H9 (cell line): ENCODE measurements at regions not wholly inside any gene's neighbourhood (a gene's known extent, or its start where the extent isn't known, plus 50 kb on each side); places are given as distances from the start of the nearest gene placed in this dataset.

Source experiments
- DNase-seq: peaks from one replicate; pipeline ENCODE4 v3.0.0-alpha.2; 2017
- H2AFZ ChIP-seq: one replicate; pipeline ENCODE4 v1.6.1; 2013; ENCODE audit warnings: mild to moderate bottlenecking, low read length, control low read depth, moderate library complexity
- H2AK5ac ChIP-seq: 2 replicates; pipeline ENCODE4 v1.6.1; 2013; ENCODE audit warnings: low read length, control low read depth, mixed read lengths; ENCODE audit not compliant: insufficient read length
- H2BK120ac ChIP-seq: one replicate; pipeline ENCODE4 v1.6.1; 2013; ENCODE audit warnings: low read depth, mild to moderate bottlenecking, low read length, control low read depth, inconsistent platforms; ENCODE audit not compliant: poor library complexity, severe bottlenecking
- H2BK12ac ChIP-seq: 2 replicates; pipeline ENCODE4 v1.6.1; 2013; ENCODE audit warnings: low read length, control low read depth, mixed read lengths, low read depth; ENCODE audit not compliant: insufficient read length
- H2BK15ac ChIP-seq: 2 replicates; pipeline ENCODE4 v1.6.1; 2013; ENCODE audit warnings: low read depth, low read length, control low read depth
- H2BK20ac ChIP-seq: one replicate; pipeline ENCODE4 v1.6.1; 2013; ENCODE audit warnings: low read depth, mild to moderate bottlenecking, low read length, control low read depth, inconsistent platforms; ENCODE audit not compliant: poor library complexity, severe bottlenecking
- H2BK5ac ChIP-seq: 2 replicates; pipeline ENCODE4 v1.6.1; 2013; ENCODE audit warnings: low read length, control low read depth, mixed read lengths; ENCODE audit not compliant: insufficient read length
- H3K14ac ChIP-seq: 2 replicates; pipeline ENCODE4 v1.6.1; 2013; ENCODE audit warnings: low read length, control low read depth; ENCODE audit not compliant: insufficient read depth
- H3K18ac ChIP-seq: 2 replicates; pipeline ENCODE4 v1.6.1; 2013; ENCODE audit warnings: low read depth, mild to moderate bottlenecking, mixed read lengths, low read length, control low read depth; ENCODE audit not compliant: insufficient read length
- H3K23ac ChIP-seq: 2 replicates; pipeline ENCODE4 v1.6.1; 2013; ENCODE audit warnings: low read length, control low read depth, mixed read lengths, low read depth; ENCODE audit not compliant: insufficient read length
- H3K23me2 ChIP-seq: 2 replicates; pipeline ENCODE4 v1.6.1; 2013; ENCODE audit warnings: low read depth, mild to moderate bottlenecking, mixed read lengths, low read length, control low read depth; ENCODE audit not compliant: insufficient read length, poor library complexity, severe bottlenecking
- H3K27ac ChIP-seq: 2 replicates; pipeline ENCODE4 v1.5.1; 2013; ENCODE audit warnings: low read length, control low read depth, mixed read lengths, low read depth; ENCODE audit not compliant: insufficient read length
- H3K27me3 ChIP-seq: 2 replicates; pipeline ENCODE4 v1.6.1; 2013; ENCODE audit warnings: low read length, control low read depth, inconsistent platforms; ENCODE audit not compliant: insufficient read depth
- H3K4ac ChIP-seq: 2 replicates; pipeline ENCODE4 v1.6.1; 2013; ENCODE audit warnings: low read depth, mild to moderate bottlenecking, control low read depth, inconsistent platforms, low read length, moderate library complexity
- H3K4me1 ChIP-seq: 2 replicates; pipeline ENCODE4 v1.6.1; 2013; ENCODE audit warnings: low read length, control low read depth, inconsistent platforms; ENCODE audit not compliant: insufficient read depth
- H3K4me2 ChIP-seq: 2 replicates; pipeline ENCODE4 v1.6.1; 2013; ENCODE audit warnings: low read length, control low read depth, mixed read lengths; ENCODE audit not compliant: insufficient read length, insufficient read depth
- H3K56ac ChIP-seq: 2 replicates; pipeline ENCODE4 v1.6.1; 2013; ENCODE audit warnings: low read depth, mild to moderate bottlenecking, mixed read lengths, low read length, control low read depth; ENCODE audit not compliant: insufficient read length
- H3K79me1 ChIP-seq: 2 replicates; pipeline ENCODE4 v1.6.1; 2013; ENCODE audit warnings: low read depth, mild to moderate bottlenecking, moderate library complexity, low read length, control low read depth, inconsistent platforms; ENCODE audit not compliant: insufficient read depth, poor library complexity, severe bottlenecking
- H3K79me2 ChIP-seq: 2 replicates; pipeline ENCODE4 v1.6.1; 2013; ENCODE audit warnings: low read length, control low read depth, inconsistent platforms; ENCODE audit not compliant: insufficient read depth
- H3K9ac ChIP-seq: 2 replicates; pipeline ENCODE4 v1.6.1; 2013; ENCODE audit warnings: low read length, control low read depth, mixed read lengths; ENCODE audit not compliant: insufficient read length; ENCODE audit errors: extremely low read depth
- H3K9me3 ChIP-seq: one replicate; pipeline ENCODE4 v1.6.1; 2013; ENCODE audit warnings: low read depth, low read length, inconsistent platforms; ENCODE audit not compliant: control insufficient read depth
- H3T11ph ChIP-seq: one replicate; pipeline ENCODE4 v1.6.1; 2013; ENCODE audit warnings: mild to moderate bottlenecking, low read length, control low read depth, inconsistent platforms
- H4K20me1 ChIP-seq: one replicate; pipeline ENCODE4 v1.6.1; 2013; ENCODE audit not compliant: control insufficient read depth, insufficient read length, insufficient read depth
- H4K5ac ChIP-seq: 2 replicates; pipeline ENCODE4 v1.6.1; 2013; ENCODE audit warnings: low read depth, mild to moderate bottlenecking, mixed read lengths, low read length, control low read depth; ENCODE audit not compliant: insufficient read length
- H4K8ac ChIP-seq: replicated peaks from 2 replicates; pipeline ENCODE4 v1.6.1; 2013; ENCODE audit warnings: low read length, control low read depth, mixed read lengths, low read depth; ENCODE audit not compliant: insufficient read length
- H4K91ac ChIP-seq: 2 replicates; pipeline ENCODE4 v1.6.1; 2013; ENCODE audit warnings: low read depth, mild to moderate bottlenecking, moderate library complexity, mixed read lengths, low read length, control low read depth; ENCODE audit not compliant: insufficient read length
- H3K27ac Mint-ChIP-seq, 3 experiments: 2 replicates in 2 of 3; 3 replicates in 1 of 3; pipeline ENCODE4 v1.8.0; 2020 to 2021; ENCODE audit warnings: mixed read lengths in 3 of 3, mild to moderate bottlenecking in 1 of 3, moderate library complexity in 1 of 3
- H3K27me3 Mint-ChIP-seq: 2 replicates; pipeline ENCODE4 v1.8.0; 2021; ENCODE audit warnings: low read depth, mild to moderate bottlenecking, moderate library complexity, mixed read lengths
- H3K36me3 Mint-ChIP-seq, 3 experiments: 2 replicates in 2 of 3; 3 replicates in 1 of 3; pipeline ENCODE4 v1.8.0; 2020 to 2021; ENCODE audit warnings: low read depth in 3 of 3, mixed read lengths in 3 of 3; ENCODE audit not compliant: insufficient read depth in 1 of 3
- H3K4me1 Mint-ChIP-seq, 2 experiments: 2 replicates each; pipeline ENCODE4 v1.8.0; 2020; ENCODE audit warnings: mixed read lengths in 2 of 2
- H3K4me3 Mint-ChIP-seq, 2 experiments: 2 replicates in 1 of 2; 3 replicates in 1 of 2; pipeline ENCODE4 v1.8.0; 2020 to 2021; ENCODE audit warnings: mild to moderate bottlenecking in 2 of 2, mixed read lengths in 2 of 2, moderate library complexity in 1 of 2
- H3K9me3 Mint-ChIP-seq, 2 experiments: 2 replicates in 1 of 2; 3 replicates in 1 of 2; pipeline ENCODE4 v1.8.0; 2020; ENCODE audit warnings: mild to moderate bottlenecking in 2 of 2, mixed read lengths in 2 of 2, moderate library complexity in 1 of 2
- WGBS: extraction: QIAGEN DNeasy Blood & Tissue Kit; methylation state at CpG from one replicate; pipeline ENCODE4 v1.1.7; 2013; ENCODE audit warnings: missing lambda C conversion rate, low lambda C conversion rate, mixed read lengths; ENCODE audit not compliant: insufficient read length; ENCODE audit errors: extremely low coverage; 5-methylcytosine and 5-hydroxymethylcytosine counted together
- TF ChIP-seq, protein P1 (sequence below): fragments of 200-600 bp; sonication (generic); conservative IDR thresholded peaks from 3 replicates; pipeline ENCODE4 v1.8.0; 2021; ENCODE audit warnings: antibody characterized with exemption, mild to moderate bottlenecking

DNA sequence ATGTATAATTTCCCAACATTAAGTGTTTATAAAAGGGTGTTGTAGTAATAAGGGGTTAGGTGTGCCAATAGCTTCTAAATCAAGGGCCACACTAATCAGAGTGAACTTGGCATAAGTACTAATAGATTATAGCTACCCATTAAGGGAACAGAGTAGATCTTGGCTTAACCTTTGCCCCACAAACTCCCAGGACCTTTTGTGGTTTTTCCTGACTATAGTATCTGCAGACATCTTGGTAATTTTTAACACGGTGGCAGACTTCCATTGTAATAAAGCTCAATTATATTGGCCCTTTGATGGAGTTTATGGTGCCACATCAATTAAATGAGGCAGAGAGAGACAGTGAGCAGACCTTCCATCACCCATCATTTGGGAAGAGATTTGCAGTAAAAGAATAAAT lies 358.5 kb upstream of the HNRNPA3 start:
- DNase-seq = no peak
- no peak overlapping the region for H3K9ac ChIP-seq
- H3K4me2 ChIP-seq = no peak overlapping the region
- no peak overlapping the region for H3K27ac ChIP-seq
- H3T11ph ChIP-seq = no peak overlapping the region
- H3K18ac ChIP-seq = no peak overlapping the region
- H3K27me3 ChIP-seq = no peaks in the 10 kb centered on the region
- WGBS = no CpG with 5 or more reads among the region's 1 CpG
- peaks cover 3% of the 10 kb centered on the region; the same call in 1 of the 2 replicates for H3K4me1 ChIP-seq
- H2AFZ ChIP-seq = no peak overlapping the region
- no peaks in the 10 kb centered on the region for H3K27me3 Mint-ChIP-seq
- H3K23ac ChIP-seq = no peak overlapping the region
- H4K20me1 ChIP-seq = no peaks in the 10 kb centered on the region
- H2BK15ac ChIP-seq = no peak overlapping the region
- no peak overlapping the region for H2BK5ac ChIP-seq
- no peak overlapping the region for H3K4ac ChIP-seq
- no peak overlapping the region for H3K4me3 Mint-ChIP-seq
- H3K9me3 Mint-ChIP-seq = no peaks in the 10 kb centered on the region
- no peaks in the 10 kb centered on the region for H3K36me3 Mint-ChIP-seq
- H2BK20ac ChIP-seq = no peak overlapping the region
- H3K23me2 ChIP-seq = no peaks in the 10 kb centered on the region
- no peak overlapping the region for H3K14ac ChIP-seq
- H2BK12ac ChIP-seq = no peak overlapping the region
- no peak overlapping the region for H4K5ac ChIP-seq
- TF ChIP-seq, protein P1, sequence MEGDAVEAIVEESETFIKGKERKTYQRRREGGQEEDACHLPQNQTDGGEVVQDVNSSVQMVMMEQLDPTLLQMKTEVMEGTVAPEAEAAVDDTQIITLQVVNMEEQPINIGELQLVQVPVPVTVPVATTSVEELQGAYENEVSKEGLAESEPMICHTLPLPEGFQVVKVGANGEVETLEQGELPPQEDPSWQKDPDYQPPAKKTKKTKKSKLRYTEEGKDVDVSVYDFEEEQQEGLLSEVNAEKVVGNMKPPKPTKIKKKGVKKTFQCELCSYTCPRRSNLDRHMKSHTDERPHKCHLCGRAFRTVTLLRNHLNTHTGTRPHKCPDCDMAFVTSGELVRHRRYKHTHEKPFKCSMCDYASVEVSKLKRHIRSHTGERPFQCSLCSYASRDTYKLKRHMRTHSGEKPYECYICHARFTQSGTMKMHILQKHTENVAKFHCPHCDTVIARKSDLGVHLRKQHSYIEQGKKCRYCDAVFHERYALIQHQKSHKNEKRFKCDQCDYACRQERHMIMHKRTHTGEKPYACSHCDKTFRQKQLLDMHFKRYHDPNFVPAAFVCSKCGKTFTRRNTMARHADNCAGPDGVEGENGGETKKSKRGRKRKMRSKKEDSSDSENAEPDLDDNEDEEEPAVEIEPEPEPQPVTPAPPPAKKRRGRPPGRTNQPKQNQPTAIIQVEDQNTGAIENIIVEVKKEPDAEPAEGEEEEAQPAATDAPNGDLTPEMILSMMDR = no peak
- H3K9me3 ChIP-seq = no peaks in the 10 kb centered on the region
- no peak overlapping the region for H4K8ac ChIP-seq
- no peak overlapping the region for H2AK5ac ChIP-seq
- H3K27ac Mint-ChIP-seq = no peak overlapping the region
- H3K79me1 ChIP-seq = no peaks in the 10 kb centered on the region
- H3K56ac ChIP-seq = no peak overlapping the region
- H3K79me2 ChIP-seq = no peaks in the 10 kb centered on the region
- H3K4me1 Mint-ChIP-seq = peaks cover 18 to 20% of the 10 kb centered on the region in 2 experiments
- no peak overlapping the region for H2BK120ac ChIP-seq
- no peak overlapping the region for H4K91ac ChIP-seq
